T-helper 1 cell treated with Interleukin-12 subunit alpha and Interleukin-12 subunit beta and Interleukin-4 antibody, amounts not matched to agents 30 μg/mL and 1 μg/mL, for 36 hours (primary cell): ENCODE measurements at regions not wholly inside any gene's neighbourhood (a gene's known extent, or its start where the extent isn't known, plus 50 kb on each side); places are given as distances from the start of the nearest gene placed in this dataset.
A peak's percentile ranks its signal among the peaks of the same experiment; 100 is the strongest.
"Not testable (repeated sequence)": the region's sequence is repeated elsewhere in the genome, so short reads cannot be mapped to it uniquely, and the experiment has no call there.

ENCODE experiments used
- H3K27ac Mint-ChIP-seq: one replicate; pipeline ENCODE4 v1.8.0; 2021; ENCODE audit warnings: mild to moderate bottlenecking, mixed read lengths
- H3K27me3 Mint-ChIP-seq: one replicate; pipeline ENCODE4 v1.8.0; 2021; ENCODE audit warnings: low read depth, mixed read lengths
- H3K36me3 Mint-ChIP-seq: one replicate; pipeline ENCODE4 v1.8.0; 2021; ENCODE audit warnings: low read depth, mixed read lengths
- H3K4me1 Mint-ChIP-seq: one replicate; pipeline ENCODE4 v1.8.0; 2021; ENCODE audit warnings: low read depth, mixed read lengths
- H3K4me3 Mint-ChIP-seq: one replicate; pipeline ENCODE4 v1.8.0; 2021; ENCODE audit warnings: mild to moderate bottlenecking, moderate library complexity, mixed read lengths
- H3K9me3 Mint-ChIP-seq: one replicate; pipeline ENCODE4 v1.8.0; 2021; ENCODE audit warnings: mixed read lengths

DNA sequence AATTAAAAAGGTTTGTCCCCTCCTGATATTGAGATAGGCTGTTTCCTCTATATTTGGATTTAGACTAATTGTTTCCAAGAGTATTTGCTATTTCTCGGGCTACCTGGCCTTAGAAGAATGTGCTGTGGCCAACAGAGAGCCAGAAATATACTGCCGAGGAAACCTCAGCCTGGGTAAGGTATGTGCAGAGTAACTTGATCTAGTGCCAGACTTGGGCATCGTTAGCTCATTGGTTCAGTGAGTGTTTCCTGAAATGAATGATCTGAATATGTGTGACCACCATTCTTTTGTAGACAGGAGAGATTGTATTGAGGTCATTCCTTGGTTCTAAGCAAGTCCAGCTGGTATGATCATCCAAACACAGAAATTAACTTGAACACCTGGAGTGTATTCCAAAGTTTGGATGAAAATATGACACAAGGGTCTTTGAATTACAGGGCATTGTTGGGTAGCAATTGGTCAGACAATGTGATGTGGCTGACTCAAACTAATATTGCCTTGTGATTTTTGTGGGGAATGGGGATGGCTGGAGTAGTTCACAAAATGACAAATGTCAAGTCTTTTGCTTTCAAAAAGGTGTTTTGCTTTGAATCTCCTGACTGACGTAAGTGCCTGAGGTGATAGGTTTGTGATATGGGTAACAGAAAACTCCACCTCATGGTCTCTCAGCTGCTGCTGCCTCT lies 100.2 kb upstream of the CXCL13 start:
- H3K4me1 Mint-ChIP-seq, result no peaks in the 10 kb centered on the region
- no peak overlapping the region for H3K27ac Mint-ChIP-seq
- peaks cover 10% of the 10 kb centered on the region for H3K27me3 Mint-ChIP-seq
- H3K4me3 Mint-ChIP-seq, result no peak overlapping the region
- H3K9me3 Mint-ChIP-seq, result no peaks in the 10 kb centered on the region
- no peaks in the 10 kb centered on the region for H3K36me3 Mint-ChIP-seq

- H3K27me3 Mint-ChIP-seq, result peaks cover 10% of the 10 kb centered on the region
- no peak overlapping the region for H3K27ac Mint-ChIP-seq
- H3K4me3 Mint-ChIP-seq, result no peak overlapping the region
- H3K4me1 Mint-ChIP-seq, result no peaks in the 10 kb centered on the region
- H3K36me3 Mint-ChIP-seq, result no peaks in the 10 kb centered on the region
- no peaks in the 10 kb centered on the region for H3K9me3 Mint-ChIP-seq
These were observed 99.7 kb upstream of the CXCL13 start for GRCh38 chr4:77505958-77506319.

DNA sequence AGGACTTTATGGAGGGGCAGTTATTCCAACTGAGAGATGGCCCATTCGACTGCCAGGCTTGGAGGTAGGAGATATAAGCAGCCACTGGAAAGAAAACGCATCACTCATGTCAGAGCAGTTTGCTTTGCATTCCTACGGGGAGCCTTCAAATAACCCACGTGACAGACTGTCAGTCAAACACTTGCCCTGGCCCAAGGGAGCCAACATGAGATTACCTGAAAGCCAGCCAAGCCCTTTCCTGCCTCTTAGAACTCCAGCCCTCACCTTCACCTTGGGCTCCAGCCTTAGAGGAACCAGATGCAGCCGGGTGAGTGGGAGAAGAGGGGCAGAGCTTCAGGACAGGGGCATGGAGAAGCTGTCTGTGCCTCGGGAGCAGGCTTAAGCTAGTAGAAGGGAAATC lies 95.3 kb upstream of the CXCL13 start:
- Mint-ChIP-seq H3K27ac (no peak overlapping the region), H3K27me3 (no peaks in the 10 kb centered on the region), H3K4me3 (no peak overlapping the region), H3K36me3 (no peaks in the 10 kb centered on the region), H3K9me3 (no peaks in the 10 kb centered on the region), H3K4me1 (no peaks in the 10 kb centered on the region)

GRCh38 chr4:77525538-77525937 lies 80.1 kb upstream of the CXCL13 start:
- H3K4me3 Mint-ChIP-seq, result no peak overlapping the region
- H3K36me3 Mint-ChIP-seq, result peaks cover 2% of the 10 kb centered on the region
- no peak overlapping the region for H3K27ac Mint-ChIP-seq

GRCh38 chr4:77527900-77528299 lies 77.7 kb upstream of the CXCL13 start:
- not testable (repeated sequence) for H3K9me3 Mint-ChIP-seq, H3K4me3 Mint-ChIP-seq, H3K27me3 Mint-ChIP-seq, H3K36me3 Mint-ChIP-seq, H3K4me1 Mint-ChIP-seq, H3K27ac Mint-ChIP-seq

More at GRCh38 chr4:77525538-77525937, 80.1 kb upstream of the CXCL13 start:
- H3K9me3 Mint-ChIP-seq, result peaks cover 10% of the 10 kb centered on the region
- H3K27me3 Mint-ChIP-seq, result peaks cover 8% of the 10 kb centered on the region
- H3K4me1 Mint-ChIP-seq, result no peaks in the 10 kb centered on the region

DNA sequence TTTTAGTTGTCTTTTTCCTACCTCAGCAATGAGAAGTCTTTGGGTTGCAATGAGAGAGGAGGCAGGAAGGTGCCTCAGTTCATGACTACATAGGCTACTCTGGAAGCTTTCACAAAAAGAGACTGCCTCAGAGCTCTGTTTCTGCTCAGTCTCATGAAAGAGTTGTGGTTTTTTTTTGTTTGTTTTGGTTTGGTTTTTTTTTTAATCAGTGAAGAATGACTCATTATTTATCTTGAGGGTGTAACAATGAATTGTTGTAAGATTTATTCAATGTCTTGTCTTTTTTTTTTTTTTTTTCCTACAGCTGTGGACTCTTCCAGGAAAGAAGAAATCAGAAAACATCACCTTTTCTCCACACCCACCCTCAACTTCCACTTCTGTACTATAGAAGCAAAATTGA lies 67.5 kb upstream of the CXCL13 start:
- peaks cover 12% of the 10 kb centered on the region for H3K4me1 Mint-ChIP-seq
- peaks cover 18% of the 10 kb centered on the region for H3K9me3 Mint-ChIP-seq
- H3K4me3 Mint-ChIP-seq, result no peak overlapping the region
- H3K27me3 Mint-ChIP-seq, result peaks cover 13% of the 10 kb centered on the region
- H3K27ac Mint-ChIP-seq, result peak overlapping the region; percentile 69
- peaks cover 4% of the 10 kb centered on the region for H3K36me3 Mint-ChIP-seq

- peaks cover 4% of the 10 kb centered on the region for H3K36me3 Mint-ChIP-seq
- no peak overlapping the region for H3K27ac Mint-ChIP-seq
- no peak overlapping the region for H3K4me3 Mint-ChIP-seq
- peaks cover 12% of the 10 kb centered on the region for H3K4me1 Mint-ChIP-seq
- peaks cover 13% of the 10 kb centered on the region for H3K27me3 Mint-ChIP-seq
- peaks cover 19% of the 10 kb centered on the region for H3K9me3 Mint-ChIP-seq
These were observed 67.0 kb upstream of the CXCL13 start for GRCh38 chr4:77538574-77539157.
